Endothelial cell of umbilical vein (primary cell): ENCODE measurements at regions not wholly inside any gene's neighbourhood (a gene's known extent, or its start where the extent isn't known, plus 50 kb on each side); places are given as distances from the start of the nearest gene placed in this dataset.

Experiments
- CTCF ChIP-seq, 2 donors: IDR thresholded peaks; 1 replicate in 1 of 2; 2 replicates in 1 of 2; pipeline ENCODE4 v1.5.1; 2011; ENCODE audit warnings: low read length in 2 of 2, mild to moderate bottlenecking in 2 of 2, moderate library complexity in 2 of 2, control low read depth in 1 of 2, inconsistent platforms in 1 of 2, low read depth in 1 of 2; ENCODE audit not compliant: insufficient read depth in 1 of 2; ENCODE audit errors: extremely low read depth in 1 of 2
- JUN ChIP-seq: IDR thresholded peaks from 2 replicates; pipeline ENCODE4 v1.6.1; 2011; ENCODE audit warnings: borderline replicate concordance, low read depth; ENCODE audit not compliant: insufficient read length, insufficient read depth
- POLR2A ChIP-seq: IDR thresholded peaks from 2 replicates; pipeline ENCODE4 v1.6.1; 2012; ENCODE audit warnings: low read depth, mild to moderate bottlenecking, control low read depth, low read length
- POLR2AphosphoS5 ChIP-seq: IDR thresholded peaks from 2 replicates; pipeline ENCODE4 v1.6.1; 2012; ENCODE audit warnings: low read depth, mild to moderate bottlenecking, control low read depth, low read length, moderate library complexity; ENCODE audit not compliant: insufficient read depth

GRCh38 chr2:8527676-8528075 is 154.2 kb upstream of the ID2 start:
- TF ChIP-seq POLR2A (no peak), CTCF (IDR thresholded peaks at IDR 0.05; ENCODE audit: extremely low read depth in 1 of 2, insufficient read depth in 1 of 2, low read depth in 1 of 2, low read length in 2 of 2) (no peak), POLR2AphosphoS5 (no peak), JUN (no peak)
